ENCODE measurements at regions not wholly inside any gene's neighbourhood (a gene's known extent, or its start where the extent isn't known, plus 50 kb on each side); places are given as distances from the start of the nearest gene placed in this dataset.
"Not testable (repeated sequence)": the region's sequence is repeated elsewhere in the genome, so short reads cannot be mapped to it uniquely, and the experiment has no call there.

- DNase-seq: no peak
- intact Hi-C loops (cut with micrococcal nuclease): no loop called here
- Histone ChIP-seq H3K36me3 (no peaks in the 10 kb centered on the region), H3K9me3 (replicated peaks) (peaks cover 22% of the 10 kb centered on the region), H3K27ac (replicated peaks) (no peak overlapping the region), H3K4me1 (no peaks in the 10 kb centered on the region), H3K27me3 (ENCODE audit: low read depth) (no peaks in the 10 kb centered on the region), H3K4me3 (no peak overlapping the region)
- no peak for TF ChIP-seq CTCF (IDR thresholded peaks at IDR 0.05; ENCODE audit: borderline replicate concordance)
Measured at GRCh38 chr1:102234753-102235359, 238.1 kb upstream of the OLFM3 start.

- Histone ChIP-seq H3K4me1 (no peaks in the 10 kb centered on the region), H3K36me3 (no peaks in the 10 kb centered on the region), H3K4me3 (no peak overlapping the region), H3K27me3 (ENCODE audit: low read depth) (no peaks in the 10 kb centered on the region), H3K9me3 (replicated peaks) (peaks cover 25% of the 10 kb centered on the region), H3K27ac (replicated peaks) (no peak overlapping the region)
- no peak for TF ChIP-seq CTCF (IDR thresholded peaks at IDR 0.05; ENCODE audit: borderline replicate concordance)
- intact Hi-C loops (cut with micrococcal nuclease): no loop called here
- DNase-seq: no peak
Measured at GRCh38 chr1:102219463-102219862, 222.7 kb upstream of the OLFM3 start.

- DNase-seq; H3K36me3 ChIP-seq; H3K4me1 ChIP-seq; H3K4me3 ChIP-seq; H3K27me3 ChIP-seq (ENCODE audit: low read depth); H3K27ac ChIP-seq (replicated peaks); intact Hi-C loops (cut with micrococcal nuclease): not testable (repeated sequence)
- H3K9me3 ChIP-seq (replicated peaks): peaks cover 16% of the 10 kb centered on the region
Measured at GRCh38 chr1:102210891-102211290, 214.2 kb upstream of the OLFM3 start.

GRCh38 chr1:102191723-102192122, 195.0 kb upstream of the OLFM3 start:
- no peak overlapping the region for H3K27ac ChIP-seq (replicated peaks)
- H3K4me1 ChIP-seq: no peaks in the 10 kb centered on the region
- no peak for DNase-seq
- intact Hi-C loops (cut with micrococcal nuclease): loop anchor here (5.0 kb wide), 1 partner anchor 374 kb away; no protein-coding TSS in a partner anchor
- H3K4me3 ChIP-seq: no peak overlapping the region
- TF ChIP-seq CTCF (IDR thresholded peaks at IDR 0.05; ENCODE audit: borderline replicate concordance): peak; percentile 60
- H3K36me3 ChIP-seq: no peaks in the 10 kb centered on the region
- no peaks in the 10 kb centered on the region for H3K27me3 ChIP-seq (ENCODE audit: low read depth)
- H3K9me3 ChIP-seq (replicated peaks): no peaks in the 10 kb centered on the region

- no peak overlapping the region for H3K27ac ChIP-seq (replicated peaks)
- no peaks in the 10 kb centered on the region for H3K27me3 ChIP-seq (ENCODE audit: low read depth)
- no peak for DNase-seq
- intact Hi-C loops (cut with micrococcal nuclease): loop anchor here (5.0 kb wide), 1 partner anchor 373 kb away; no protein-coding TSS in a partner anchor
- no peak overlapping the region for H3K4me3 ChIP-seq
- no peaks in the 10 kb centered on the region for H3K36me3 ChIP-seq
- no peaks in the 10 kb centered on the region for H3K4me1 ChIP-seq
- H3K9me3 ChIP-seq (replicated peaks): no peaks in the 10 kb centered on the region
- no peak for TF ChIP-seq CTCF (IDR thresholded peaks at IDR 0.05; ENCODE audit: borderline replicate concordance)
Measured at GRCh38 chr1:102190429-102190828, 193.7 kb upstream of the OLFM3 start.

GRCh38 chr1:102186536-102186935, 189.8 kb upstream of the OLFM3 start:
- intact Hi-C loops (cut with micrococcal nuclease): no loop called here

More at GRCh38 chr1:102186536-102186935, 189.8 kb upstream of the OLFM3 start:
- H3K9me3 ChIP-seq (replicated peaks): no peaks in the 10 kb centered on the region
- no peak for TF ChIP-seq CTCF (IDR thresholded peaks at IDR 0.05; ENCODE audit: borderline replicate concordance)
- no peaks in the 10 kb centered on the region for H3K27me3 ChIP-seq (ENCODE audit: low read depth)
- no peak overlapping the region for H3K4me3 ChIP-seq
- DNase-seq: no peak
- H3K36me3 ChIP-seq: no peaks in the 10 kb centered on the region
- no peak overlapping the region for H3K27ac ChIP-seq (replicated peaks)
- H3K4me1 ChIP-seq: no peaks in the 10 kb centered on the region

Data from left ventricle myocardium inferior (tissue), 1 donor.